CD14-positive monocyte (primary cell): ENCODE measurements at regions not wholly inside any gene's neighbourhood (a gene's known extent, or its start where the extent isn't known, plus 50 kb on each side); places are given as distances from the start of the nearest gene placed in this dataset.

Source experiments
- DNase-seq, 3 donors: peaks; one replicate each; pipeline ENCODE4 v3.0.0-alpha.2; 2011 to 2022
- H2AFZ ChIP-seq: 2 replicates; pipeline ENCODE4 v1.6.0; 2012; ENCODE audit warnings: mild to moderate bottlenecking, low read depth, low read length, inconsistent platforms; ENCODE audit not compliant: insufficient read depth, poor library complexity, severe bottlenecking
- H3K27ac ChIP-seq, 2 donors: 1 replicate in 1 of 2; 2 replicates in 1 of 2; pipeline ENCODE4 v1.5.1; 2012 to 2013; ENCODE audit warnings: low read length in 2 of 2, control low read depth in 1 of 2, inconsistent platforms in 1 of 2, low read depth in 1 of 2, mild to moderate bottlenecking in 1 of 2
- H3K27me3 ChIP-seq, 2 donors: one replicate each; pipeline versions ENCODE4 v1.6.0 to v1.6.1; 2011 to 2013; ENCODE audit warnings: low read length in 2 of 2; ENCODE audit not compliant: control insufficient read depth in 2 of 2, insufficient read depth in 2 of 2
- H3K36me3 ChIP-seq, 2 donors: replicated peaks in 1 of 2; 1 replicate in 1 of 2; 2 replicates in 1 of 2; pipeline versions ENCODE4 v1.5.1 to v1.6.1; 2012 to 2013; ENCODE audit warnings: low read length in 2 of 2, control low read depth in 1 of 2, inconsistent platforms in 1 of 2, mild to moderate bottlenecking in 1 of 2; ENCODE audit not compliant: insufficient read depth in 2 of 2, control insufficient read depth in 1 of 2
- H3K4me1 ChIP-seq, 2 donors: 1 replicate in 1 of 2; 2 replicates in 1 of 2; pipeline versions ENCODE4 v1.5.1 to v1.6.1; 2012 to 2013; ENCODE audit warnings: low read length in 2 of 2, control low read depth in 1 of 2, inconsistent platforms in 1 of 2, mild to moderate bottlenecking in 1 of 2, moderate library complexity in 1 of 2; ENCODE audit not compliant: insufficient read depth in 2 of 2, control insufficient read depth in 1 of 2
- H3K4me2 ChIP-seq: replicated peaks from 2 replicates; pipeline ENCODE3; 2012; ENCODE audit warnings: low read length, moderate library complexity, mild to moderate bottlenecking; ENCODE audit not compliant: poor library complexity, severe bottlenecking; ENCODE audit errors: extremely low read depth
- H3K4me3 ChIP-seq, 3 experiments: fragments of 200-600 bp in 1 of 3; sonication (generic) in 1 of 3; replicated peaks in 1 of 3; 1 replicate in 2 of 3; 2 replicates in 1 of 3; pipeline ENCODE4 v1.5.1; 2011 to 2013; ENCODE audit warnings: low read length in 3 of 3, mild to moderate bottlenecking in 3 of 3, control low read depth in 2 of 3, low read depth in 2 of 3, inconsistent platforms in 1 of 3, moderate library complexity in 1 of 3
- H3K79me2 ChIP-seq: 2 replicates; pipeline ENCODE4 v1.6.0; 2012; ENCODE audit warnings: mild to moderate bottlenecking, control low read depth, inconsistent platforms, low read length, moderate library complexity; ENCODE audit not compliant: insufficient read depth
- H3K9ac ChIP-seq: 2 replicates; pipeline ENCODE4 v1.6.0; 2017; ENCODE audit warnings: low read length, mild to moderate bottlenecking; ENCODE audit not compliant: insufficient read depth, poor library complexity, severe bottlenecking
- H3K9me3 ChIP-seq, 2 donors: replicated peaks in 1 of 2; 1 replicate in 1 of 2; 2 replicates in 1 of 2; pipeline versions ENCODE4 v1.5.1 to v1.6.1; 2012 to 2013; ENCODE audit warnings: low read length in 2 of 2, control low read depth in 1 of 2; ENCODE audit not compliant: control insufficient read depth in 1 of 2, insufficient read depth in 1 of 2
- H4K20me1 ChIP-seq: 2 replicates; pipeline ENCODE4 v1.6.0; 2012; ENCODE audit warnings: mild to moderate bottlenecking, low read length, control low read depth, moderate library complexity; ENCODE audit not compliant: insufficient read depth
- H3K27ac Mint-ChIP-seq, 7 donors: one replicate each; pipeline ENCODE4 v1.8.0; 2020; ENCODE audit warnings: mild to moderate bottlenecking in 7 of 7, mixed read lengths in 7 of 7, moderate library complexity in 6 of 7, inconsistent platforms in 2 of 7
- H3K27me3 Mint-ChIP-seq, 3 donors: one replicate each; pipeline ENCODE4 v1.8.0; 2021 to 2022; ENCODE audit warnings: low read depth in 3 of 3, mild to moderate bottlenecking in 3 of 3, mixed read lengths in 3 of 3, moderate library complexity in 3 of 3, inconsistent platforms in 1 of 3
- H3K36me3 Mint-ChIP-seq, 2 donors: one replicate each; pipeline ENCODE4 v1.8.0; 2020; ENCODE audit warnings: mixed read lengths in 2 of 2, inconsistent platforms in 1 of 2, mild to moderate bottlenecking in 1 of 2
- H3K4me1 Mint-ChIP-seq: one replicate; pipeline ENCODE4 v1.8.0; 2020; ENCODE audit warnings: mild to moderate bottlenecking, mixed read lengths
- H3K4me3 Mint-ChIP-seq, 2 donors: one replicate each; pipeline ENCODE4 v1.8.0; 2020; ENCODE audit warnings: mild to moderate bottlenecking in 2 of 2, mixed read lengths in 2 of 2, moderate library complexity in 1 of 2
- H3K9me3 Mint-ChIP-seq, 7 donors: one replicate each; pipeline ENCODE4 v1.8.0; 2020 to 2022; ENCODE audit warnings: mixed read lengths in 7 of 7, mild to moderate bottlenecking in 6 of 7, moderate library complexity in 6 of 7, inconsistent platforms in 2 of 7
- WGBS: methylation state at CpG from one replicate; pipeline ENCODE4 v1.1.5; 2013; ENCODE audit warnings: missing lambda C conversion rate; ENCODE audit not compliant: insufficient coverage; 5-methylcytosine and 5-hydroxymethylcytosine counted together
- intact Hi-C, 2 donors: fragments of 100-400 bp; cut with micrococcal nuclease; formaldehyde crosslinking; loops; one replicate each; pipeline versions ENCODE4 v1.15.0 to v1.15.1; 2023
- TF ChIP-seq, protein P1 (sequence below): fragments of 200-600 bp; IDR thresholded peaks from one replicate; pipeline ENCODE4 v1.8.0; 2022; ENCODE audit warnings: antibody characterized with exemption, mild to moderate bottlenecking

DNA sequence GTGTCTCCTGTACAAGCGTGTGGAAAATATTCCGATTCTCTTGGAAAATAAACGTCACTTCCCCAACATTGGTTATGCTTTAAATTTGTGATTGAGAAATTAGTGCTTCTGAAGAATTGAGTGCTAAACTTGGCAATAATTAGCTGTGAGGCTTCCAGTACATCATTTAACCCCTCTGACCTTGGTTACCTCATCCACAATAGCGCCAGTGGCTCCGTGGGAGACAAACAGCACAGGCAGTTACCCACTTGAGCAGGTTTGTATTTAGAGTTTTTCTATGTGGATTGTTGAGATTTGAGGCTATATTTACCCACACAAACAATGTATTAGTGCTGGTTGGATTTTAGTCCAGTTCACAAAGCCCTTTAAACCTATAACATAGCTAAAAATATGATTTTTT lies 476.5 kb downstream of the NKX6-1 start:
- Histone ChIP-seq H3K79me2 (no peaks in the 10 kb centered on the region), H3K9me3 (no peaks in the 10 kb centered on the region), H3K36me3 (no peaks in the 10 kb centered on the region), H3K4me3 (no peak overlapping the region), H2AFZ (no peak overlapping the region), H3K27me3 (no peaks in the 10 kb centered on the region), H3K4me2 (no peak overlapping the region), H4K20me1 (no peaks in the 10 kb centered on the region), H3K9ac (no peak overlapping the region), H3K27ac (no peak overlapping the region), H3K4me1 (no peaks in the 10 kb centered on the region)
- peaks cover 0 to 2% (median 0%) of the 10 kb centered on the region in 7 donors for H3K9me3 Mint-ChIP-seq
- TF ChIP-seq, protein P1, sequence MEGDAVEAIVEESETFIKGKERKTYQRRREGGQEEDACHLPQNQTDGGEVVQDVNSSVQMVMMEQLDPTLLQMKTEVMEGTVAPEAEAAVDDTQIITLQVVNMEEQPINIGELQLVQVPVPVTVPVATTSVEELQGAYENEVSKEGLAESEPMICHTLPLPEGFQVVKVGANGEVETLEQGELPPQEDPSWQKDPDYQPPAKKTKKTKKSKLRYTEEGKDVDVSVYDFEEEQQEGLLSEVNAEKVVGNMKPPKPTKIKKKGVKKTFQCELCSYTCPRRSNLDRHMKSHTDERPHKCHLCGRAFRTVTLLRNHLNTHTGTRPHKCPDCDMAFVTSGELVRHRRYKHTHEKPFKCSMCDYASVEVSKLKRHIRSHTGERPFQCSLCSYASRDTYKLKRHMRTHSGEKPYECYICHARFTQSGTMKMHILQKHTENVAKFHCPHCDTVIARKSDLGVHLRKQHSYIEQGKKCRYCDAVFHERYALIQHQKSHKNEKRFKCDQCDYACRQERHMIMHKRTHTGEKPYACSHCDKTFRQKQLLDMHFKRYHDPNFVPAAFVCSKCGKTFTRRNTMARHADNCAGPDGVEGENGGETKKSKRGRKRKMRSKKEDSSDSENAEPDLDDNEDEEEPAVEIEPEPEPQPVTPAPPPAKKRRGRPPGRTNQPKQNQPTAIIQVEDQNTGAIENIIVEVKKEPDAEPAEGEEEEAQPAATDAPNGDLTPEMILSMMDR, result no peak
- intact Hi-C loops, result no loop called here
- WGBS, result no CpG with 5 or more reads among the region's 5 CpGs
- peaks cover 0 to 2% (median 1%) of the 10 kb centered on the region in 3 donors for H3K27me3 Mint-ChIP-seq
- H3K4me3 Mint-ChIP-seq, result no peak overlapping the region
- no peak overlapping the region for H3K27ac Mint-ChIP-seq
- no peak for DNase-seq
- no peaks in the 10 kb centered on the region for H3K4me1 Mint-ChIP-seq
- no peaks in the 10 kb centered on the region for H3K36me3 Mint-ChIP-seq

GRCh38 chr4:84019626-84020025 lies 479.5 kb downstream of the NKX6-1 start:
- Histone ChIP-seq H4K20me1 (no peaks in the 10 kb centered on the region), H3K27ac (no peak overlapping the region), H3K9ac (no peak overlapping the region), H3K4me2 (no peak overlapping the region), H3K36me3 (no peaks in the 10 kb centered on the region), H3K79me2 (no peaks in the 10 kb centered on the region), H3K4me1 (no peaks in the 10 kb centered on the region), H3K4me3 (no peak overlapping the region), H3K27me3 (no peaks in the 10 kb centered on the region), H3K9me3 (no peaks in the 10 kb centered on the region), H2AFZ (no peak overlapping the region)
- no peak for DNase-seq
- Mint-ChIP-seq H3K36me3 (no peaks in the 10 kb centered on the region), H3K4me1 (no peaks in the 10 kb centered on the region), H3K27me3 (peaks cover 0 to 2% (median 0%) of the 10 kb centered on the region in 3 donors), H3K4me3 (no peak overlapping the region), H3K9me3 (peaks cover 0 to 2% (median 0%) of the 10 kb centered on the region in 7 donors), H3K27ac (no peak overlapping the region)
- intact Hi-C loops, result no loop called here
- TF ChIP-seq, protein P1, result no peak
- WGBS, result no CpG with 5 or more reads among the region's 2 CpGs
